HG03565 (cell line): ENCODE measurements at regions not wholly inside any gene's neighbourhood (a gene's known extent, or its start where the extent isn't known, plus 50 kb on each side); places are given as distances from the start of the nearest gene placed in this dataset.
"Not testable (repeated sequence)": the region's sequence is repeated elsewhere in the genome, so short reads cannot be mapped to it uniquely, and the experiment has no call there.

ENCODE experiments used
- ATAC-seq: cut with Tn5 transposase; IDR thresholded peaks from one replicate; pipeline ENCODE4 v1.9.1; 2021; ENCODE audit warnings: mild to moderate bottlenecking, moderate library complexity; ENCODE audit not compliant: unreplicated experiment

- no peak for ATAC-seq
These were observed 1960.2 kb downstream of the SUCLG1 start for GRCh38 chr2:82498777-82499443.

- no peak for ATAC-seq
These were observed 1964.3 kb downstream of the SUCLG1 start for GRCh38 chr2:82494739-82495138.

GRCh38 chr2:82491591-82491990 lies 1967.5 kb downstream of the SUCLG1 start:
- ATAC-seq: no peak

- ATAC-seq: no peak
These were observed 1971.7 kb downstream of the SUCLG1 start for GRCh38 chr2:82487354-82487753.

GRCh38 chr2:82485701-82486100 lies 1973.4 kb downstream of the SUCLG1 start:
- no peak for ATAC-seq

- no peak for ATAC-seq
These were observed 1977.9 kb downstream of the SUCLG1 start for GRCh38 chr2:82481207-82481606.

GRCh38 chr2:82478641-82479040 lies 1980.4 kb downstream of the SUCLG1 start:
- no peak for ATAC-seq

- ATAC-seq: no peak
These were observed 1983.0 kb downstream of the SUCLG1 start for GRCh38 chr2:82476094-82476493.

- no peak for ATAC-seq
These were observed 2030.8 kb downstream of the SUCLG1 start for GRCh38 chr2:82428251-82428650.

GRCh38 chr2:82412021-82412420 lies 2047.1 kb downstream of the SUCLG1 start:
- ATAC-seq: no peak

- no peak for ATAC-seq
These were observed 2048.0 kb downstream of the SUCLG1 start for GRCh38 chr2:82411071-82411470.

- ATAC-seq: no peak
These were observed 2063.5 kb downstream of the SUCLG1 start for GRCh38 chr2:82395531-82395930.

- ATAC-seq: no peak
These were observed 2067.7 kb downstream of the SUCLG1 start for GRCh38 chr2:82391386-82391785.

GRCh38 chr2:82355622-82356021 lies 2051.1 kb upstream of the LRRTM1 start:
- ATAC-seq: no peak

GRCh38 chr2:82345910-82346309 lies 2041.4 kb upstream of the LRRTM1 start:
- no peak for ATAC-seq

- no peak for ATAC-seq
These were observed 2040.1 kb upstream of the LRRTM1 start for GRCh38 chr2:82344670-82345069.

GRCh38 chr2:82342356-82342755 lies 2037.8 kb upstream of the LRRTM1 start:
- ATAC-seq: no peak

GRCh38 chr2:82340578-82341053 lies 2036.1 kb upstream of the LRRTM1 start:
- no peak for ATAC-seq

- ATAC-seq: no peak
These were observed 2035.3 kb upstream of the LRRTM1 start for GRCh38 chr2:82339805-82340204.

GRCh38 chr2:82333697-82334096 lies 2029.1 kb upstream of the LRRTM1 start:
- no peak for ATAC-seq

- ATAC-seq: no peak
These were observed 2025.6 kb upstream of the LRRTM1 start for GRCh38 chr2:82330155-82330554.

- not testable (repeated sequence) for ATAC-seq
These were observed 2021.7 kb upstream of the LRRTM1 start for GRCh38 chr2:82326180-82326767.

- no peak for ATAC-seq
These were observed 2015.7 kb upstream of the LRRTM1 start for GRCh38 chr2:82320296-82320695.
